HG03139 (cell line): ENCODE measurements at regions not wholly inside any gene's neighbourhood (a gene's known extent, or its start where the extent isn't known, plus 50 kb on each side); places are given as distances from the start of the nearest gene placed in this dataset.
"Not testable (repeated sequence)": the region's sequence is repeated elsewhere in the genome, so short reads cannot be mapped to it uniquely, and the experiment has no call there.

Experiments
- ATAC-seq: cut with Tn5 transposase; IDR thresholded peaks from one replicate; pipeline ENCODE4 v1.9.1; 2021; ENCODE audit not compliant: unreplicated experiment

DNA sequence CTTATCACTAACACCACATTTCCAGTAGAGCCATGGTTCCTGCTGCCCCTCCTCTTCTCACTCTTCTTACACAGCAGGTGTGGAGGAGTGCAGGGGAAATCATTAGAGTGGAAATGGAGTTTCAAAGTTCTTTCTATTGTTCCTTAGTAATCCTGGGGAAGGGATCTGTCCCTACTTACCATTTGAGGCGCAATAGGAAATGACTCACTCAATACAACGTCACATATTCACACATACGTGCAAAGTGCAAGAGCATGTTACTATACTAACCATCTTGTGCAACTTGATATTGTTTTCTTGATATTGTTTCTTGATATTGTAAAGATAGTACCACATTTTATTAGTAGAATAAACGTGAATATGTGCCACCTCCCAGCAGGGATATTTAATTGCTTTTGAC is 1010.2 kb downstream of the DNAJB9 start:
- ATAC-seq = no peak

DNA sequence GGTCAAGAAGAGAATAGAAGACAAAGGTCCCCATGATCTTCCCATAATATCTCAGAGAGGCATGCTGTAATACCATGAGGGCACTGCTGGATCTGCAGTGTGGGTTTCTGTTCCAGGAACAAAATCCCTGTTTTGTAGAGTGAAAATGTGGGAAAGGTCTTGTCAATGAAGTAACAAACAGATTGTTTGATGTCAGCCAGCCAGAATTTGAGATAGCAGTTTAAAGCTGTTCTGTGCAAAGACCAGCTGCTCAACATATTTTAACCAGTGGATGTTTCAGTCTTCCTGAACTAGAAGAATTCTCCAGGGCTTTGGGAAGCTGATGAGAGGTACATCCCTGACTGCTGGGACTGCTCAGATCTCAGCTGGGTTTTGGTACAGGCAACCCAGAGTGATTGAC is 1012.5 kb downstream of the DNAJB9 start:
- ATAC-seq = no peak

- not testable (repeated sequence) for ATAC-seq
Measured at GRCh38 chr7:109596948-109597347, 1027.3 kb downstream of the DNAJB9 start.

GRCh38 chr7:109611656-109612055 is 1042.0 kb downstream of the DNAJB9 start:
- ATAC-seq = no peak

- ATAC-seq = no peak
Measured at GRCh38 chr7:109616551-109617069, 1046.9 kb downstream of the DNAJB9 start.

GRCh38 chr7:109622320-109622719 is 1052.6 kb downstream of the DNAJB9 start:
- ATAC-seq = no peak

GRCh38 chr7:109632890-109633289 is 1063.2 kb downstream of the DNAJB9 start:
- ATAC-seq = not testable (repeated sequence)

DNA sequence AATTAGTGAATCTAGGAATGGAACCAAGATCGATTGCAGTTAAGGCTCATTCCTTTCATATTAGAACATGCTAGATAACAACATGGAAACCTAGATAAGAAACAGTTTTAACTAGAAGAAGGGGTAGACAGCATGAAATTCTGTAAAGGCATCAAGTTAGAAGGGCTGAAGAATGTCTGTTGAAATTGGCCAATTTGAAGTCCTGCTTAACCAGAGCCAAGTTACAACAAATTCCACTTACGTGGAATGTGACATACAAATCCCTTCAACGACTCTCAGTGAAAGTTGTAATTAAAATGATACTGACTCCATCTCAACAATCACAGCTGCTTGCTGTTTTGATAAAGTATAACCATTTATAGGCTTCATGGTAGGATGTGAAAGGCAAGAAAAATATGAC is 1065.7 kb downstream of the DNAJB9 start:
- ATAC-seq = no peak

DNA sequence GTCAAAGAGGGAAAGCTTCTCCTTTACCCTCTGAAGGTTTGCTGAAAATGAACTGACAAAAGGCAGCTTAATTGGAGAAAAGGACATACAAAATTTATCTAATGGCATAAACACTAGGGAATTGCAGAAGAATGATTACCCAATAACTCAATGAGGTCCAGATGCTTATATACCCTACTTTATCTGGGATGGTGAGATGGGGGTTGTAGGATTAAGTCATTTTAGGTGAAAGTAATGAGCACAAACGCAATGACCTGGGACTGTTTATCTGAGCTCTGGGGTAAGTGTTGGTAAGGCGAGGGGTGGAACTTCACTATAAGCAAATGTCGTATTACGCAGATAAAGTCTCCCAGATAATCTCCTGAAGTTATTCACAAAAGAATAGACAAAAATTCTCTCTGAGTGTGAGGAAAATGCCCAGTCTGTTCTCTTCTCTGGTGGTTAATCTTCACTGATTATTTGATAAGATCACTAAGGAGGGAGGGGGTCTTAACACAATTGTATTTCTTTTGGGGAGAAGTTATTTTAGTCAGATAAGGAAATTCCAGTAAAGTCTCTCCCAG is 1067.8 kb downstream of the DNAJB9 start:
- ATAC-seq = no peak

- ATAC-seq = no peak
Measured at GRCh38 chr7:109638321-109638720, 1068.6 kb downstream of the DNAJB9 start.

DNA sequence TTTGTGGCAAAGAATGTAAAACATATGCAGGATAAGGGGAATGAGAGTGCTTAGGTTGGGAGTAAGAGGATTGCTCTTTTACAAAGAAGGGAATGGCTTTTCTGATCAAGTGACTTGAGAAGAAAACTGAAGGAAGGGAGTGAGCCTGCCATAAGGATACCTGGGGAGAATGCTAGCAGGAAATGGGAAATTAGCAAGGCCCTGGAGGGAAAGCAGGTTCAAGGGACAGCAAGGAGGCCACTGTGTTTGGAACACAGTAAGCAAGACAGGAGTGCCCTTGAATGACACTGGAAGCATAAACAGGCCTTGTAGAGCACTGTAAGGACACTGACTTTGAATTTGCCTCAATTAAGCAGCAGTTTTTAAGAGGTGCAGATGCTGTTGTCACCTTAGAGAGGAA is 1069.9 kb downstream of the DNAJB9 start:
- ATAC-seq = no peak

DNA sequence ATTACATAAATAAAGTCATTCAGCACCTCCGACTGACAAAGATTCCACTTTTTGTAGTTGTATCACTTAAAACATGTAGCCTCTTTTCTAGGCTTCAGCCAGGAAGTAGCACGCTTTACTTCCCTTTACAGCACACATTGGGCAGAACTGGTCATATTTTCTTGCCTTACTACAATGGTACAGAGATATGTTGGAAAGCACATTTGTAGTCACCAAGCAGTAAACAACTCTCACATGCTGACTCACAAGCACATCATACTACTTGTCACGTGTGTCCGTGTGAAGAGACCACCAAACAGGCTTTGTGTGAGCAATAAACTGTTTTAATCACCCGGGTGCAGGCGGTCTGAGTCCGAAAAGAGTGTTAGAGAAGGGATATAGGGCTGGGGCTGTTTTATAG is 1071.8 kb downstream of the DNAJB9 start:
- ATAC-seq = no peak

GRCh38 chr7:109646124-109646523 is 1076.5 kb downstream of the DNAJB9 start:
- no peak for ATAC-seq

- ATAC-seq = not testable (repeated sequence)
Measured at GRCh38 chr7:109646594-109646993, 1076.9 kb downstream of the DNAJB9 start.

DNA sequence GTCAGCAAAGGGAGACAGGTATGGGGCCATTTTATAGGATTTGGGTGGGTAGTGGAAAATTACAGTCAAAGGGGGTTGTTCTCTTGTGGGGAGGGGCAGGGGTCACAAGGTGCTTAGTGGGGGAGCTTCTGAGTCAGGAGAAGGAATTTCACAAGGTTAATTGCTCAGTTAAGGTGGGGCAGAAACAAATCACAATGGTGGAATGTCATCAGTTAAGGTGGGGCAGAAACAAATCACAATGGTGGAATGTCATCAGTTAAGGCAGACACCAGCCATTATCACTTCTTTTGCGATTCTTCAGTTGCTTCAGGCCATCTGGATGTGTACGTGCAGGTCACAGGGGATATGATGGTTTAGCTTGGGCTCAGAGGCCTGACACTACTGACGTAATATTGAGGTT is 1077.6 kb downstream of the DNAJB9 start:
- ATAC-seq = not testable (repeated sequence)

DNA sequence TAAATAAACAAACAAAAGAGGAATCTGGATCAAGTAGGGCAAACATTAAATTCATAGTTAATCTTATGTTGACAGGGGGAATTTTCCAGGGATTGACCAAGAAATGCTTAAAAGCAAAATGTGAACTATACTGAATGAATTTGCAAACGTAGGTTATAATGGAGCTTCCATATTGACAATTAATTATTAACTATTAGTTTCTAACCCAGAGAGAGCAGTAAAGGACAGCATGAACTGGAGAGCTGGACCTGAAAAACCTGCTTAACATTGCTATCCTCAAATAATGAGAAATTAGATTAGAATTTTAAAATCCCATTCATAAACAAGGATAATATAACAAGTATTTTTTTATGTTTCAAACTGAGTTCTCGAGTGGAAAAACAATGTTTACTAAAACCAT is 1089.6 kb downstream of the DNAJB9 start:
- ATAC-seq = no peak

DNA sequence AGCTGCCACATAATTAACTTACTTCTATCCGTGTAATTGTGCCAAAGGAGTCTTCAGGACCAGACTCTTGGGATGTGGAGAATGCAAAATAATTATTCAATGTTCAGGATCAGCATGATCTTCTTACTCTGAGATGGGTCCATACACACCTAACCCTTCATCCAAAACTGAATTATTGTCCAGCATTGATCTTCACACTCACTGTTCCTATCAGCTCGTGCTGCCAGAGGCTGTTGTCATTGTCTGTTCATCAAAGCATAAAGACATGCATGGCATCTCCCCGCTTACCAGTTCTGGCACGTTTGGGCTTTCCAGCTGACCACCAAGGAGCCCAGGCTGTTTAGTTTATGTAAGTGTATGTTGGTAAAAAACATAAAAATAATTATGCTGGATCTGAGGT is 1090.7 kb downstream of the DNAJB9 start:
- no peak for ATAC-seq

GRCh38 chr7:109663806-109664205 is 1094.1 kb downstream of the DNAJB9 start:
- ATAC-seq = no peak

DNA sequence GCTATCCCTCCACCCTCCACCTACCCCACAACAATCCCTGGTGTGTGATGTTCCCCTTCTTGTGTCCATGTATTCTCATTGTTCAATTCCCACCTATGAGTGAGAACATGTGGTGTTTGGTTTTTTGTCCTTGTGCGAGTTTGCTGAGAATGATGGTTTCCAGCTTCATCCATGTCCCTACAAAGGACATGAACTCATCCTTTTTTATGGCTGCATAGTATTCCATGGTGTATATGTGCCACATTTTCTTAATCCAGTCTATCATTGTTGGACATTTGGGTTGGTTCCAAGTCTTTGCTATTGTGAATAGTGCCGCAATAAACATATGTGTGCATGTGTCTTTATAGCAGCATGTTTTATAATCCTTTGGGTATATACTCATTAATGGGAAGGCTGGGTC is 1117.6 kb downstream of the DNAJB9 start:
- not testable (repeated sequence) for ATAC-seq

- ATAC-seq = not testable (repeated sequence)
Measured at GRCh38 chr7:109692613-109693012, 1122.9 kb downstream of the DNAJB9 start.

DNA sequence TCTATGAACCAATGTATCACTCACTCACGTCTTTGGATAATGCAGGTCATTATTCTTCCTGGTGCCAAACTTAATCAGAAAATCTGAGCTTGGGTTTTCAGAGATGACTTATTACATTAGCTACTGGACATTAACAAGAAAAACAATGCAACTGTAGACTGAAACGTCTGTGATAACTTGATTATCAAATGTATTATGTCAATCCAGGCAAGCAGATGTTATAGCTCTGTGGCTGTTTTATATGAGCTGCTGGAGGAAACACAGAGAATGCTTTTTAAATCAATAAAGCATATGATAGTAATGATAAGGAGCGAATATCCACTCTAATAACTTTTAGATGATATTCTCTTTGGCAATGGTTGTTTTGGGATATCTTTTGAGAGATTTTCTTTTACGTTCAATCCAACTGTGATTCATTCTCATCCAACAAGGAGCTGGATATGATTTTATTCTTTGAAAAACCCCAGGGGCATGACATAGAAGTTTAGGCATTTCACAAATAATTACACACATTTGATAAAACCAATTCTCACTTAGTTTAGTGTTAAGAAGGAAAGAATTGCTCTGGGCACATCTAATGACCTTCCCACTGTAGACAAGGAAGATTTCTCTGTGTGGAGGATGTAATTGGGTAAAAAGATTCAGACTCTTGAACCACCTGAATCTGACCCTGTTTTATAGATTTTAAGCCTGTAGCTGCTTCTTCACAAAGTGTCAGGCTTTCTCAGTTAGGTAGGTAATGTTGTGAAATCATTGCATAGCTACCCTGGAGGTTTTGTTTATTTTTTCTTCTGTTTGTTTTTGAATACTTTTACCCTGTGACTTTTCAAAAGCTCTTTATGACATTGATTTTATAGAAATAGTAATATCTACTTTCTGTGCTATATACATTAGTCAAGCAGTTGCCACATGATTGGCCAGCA is 1124.7 kb downstream of the DNAJB9 start:
- no peak for ATAC-seq

DNA sequence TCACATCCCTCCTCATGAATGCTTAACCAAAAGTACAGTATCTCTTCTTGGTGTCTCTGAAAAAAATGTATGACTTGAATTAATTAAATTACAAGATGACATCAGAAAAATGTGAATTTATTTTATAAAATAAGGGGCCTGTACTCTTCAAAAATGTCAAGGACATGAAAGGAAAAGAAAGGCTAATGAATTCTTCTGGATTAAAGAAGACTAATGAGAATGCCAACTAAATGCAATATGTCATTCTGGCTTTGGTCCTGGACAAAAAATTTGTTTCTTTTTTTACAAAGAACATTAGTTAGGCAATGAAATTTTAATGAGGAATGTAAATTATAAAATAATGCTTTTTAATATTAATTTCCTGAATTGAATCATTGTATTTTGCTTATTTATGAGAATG is 1125.7 kb downstream of the DNAJB9 start:
- no peak for ATAC-seq
